Ovary (tissue), 7 donors: ENCODE measurements at regions not wholly inside any gene's neighbourhood (a gene's known extent, or its start where the extent isn't known, plus 50 kb on each side); places are given as distances from the start of the nearest gene placed in this dataset.

Source experiments
- DNase-seq, 5 donors: peaks; one replicate each; pipeline ENCODE4 v3.0.0-alpha.2; 2019 to 2020
- H3K27ac ChIP-seq, 2 donors: fragments of 200-600 bp; one replicate each; pipeline versions ENCODE4 v1.5.1 to v1.8.0; 2019 to 2022
- H3K27me3 ChIP-seq: fragments of 200-600 bp; one replicate; pipeline ENCODE4 v1.8.0; 2022
- H3K36me3 ChIP-seq: fragments of 200-600 bp; sonication (generic); one replicate; pipeline ENCODE4 v1.5.1; 2019
- H3K4me1 ChIP-seq: one replicate; pipeline ENCODE4 v1.8.1; 2013; ENCODE audit warnings: mild to moderate bottlenecking, moderate library complexity; ENCODE audit not compliant: insufficient read depth
- H3K4me3 ChIP-seq: fragments of 200-600 bp; sonication (generic); one replicate; pipeline ENCODE4 v1.5.1; 2017
- H3K9me3 ChIP-seq, 2 donors: fragments of 200-600 bp in 1 of 2; sonication (generic) in 1 of 2; one replicate each; pipeline versions ENCODE4 v1.5.1 to v1.8.1; 2013 to 2019; ENCODE audit warnings: mild to moderate bottlenecking in 1 of 2, moderate library complexity in 1 of 2
- EP300 ChIP-seq: sonication (generic); formaldehyde crosslinking; IDR thresholded peaks from one replicate; pipeline ENCODE4 v1.6.1; 2017; ENCODE audit warnings: antibody characterized with exemption
- POLR2A ChIP-seq: fragments of 450-650 bp; IDR thresholded peaks from one replicate; pipeline ENCODE4 v1.6.1; 2017; ENCODE audit warnings: antibody characterized with exemption, mild to moderate bottlenecking, moderate library complexity
- WGBS, 3 donors: extraction: QIAGEN DNeasy Blood & Tissue Kit in 1 of 3; methylation state at CpG; one replicate each; pipeline versions ENCODE4 v1.1.5 to v1.1.7; 2013 to 2017; 5-methylcytosine and 5-hydroxymethylcytosine counted together
- intact Hi-C, 4 donors: fragments of 100-400 bp; cut with DNase I; formaldehyde crosslinking; loops; one replicate each; pipeline versions ENCODE4 v1.11.0 to v1.15.1; 2022 to 2023
- TF ChIP-seq, protein P1 (sequence below), 3 donors: fragments of 450-650 bp in 2 of 3; fragments of 200-600 bp in 1 of 3; IDR thresholded peaks; one replicate each; pipeline versions ENCODE4 v1.5.1 to v1.8.0; 2016 to 2022; ENCODE audit warnings: antibody characterized with exemption in 3 of 3, mild to moderate bottlenecking in 1 of 3
- donor health status: DM: no; HTN: no; CAD: no; lungs with moderate emphysema.
- donor health status: DM: no; HTN: no; CAD: no.
- donor health status: Bipolar disorder and iron deficiency.
- donor health status: DM: no; HTN: no; CAD: no.
- donor health status: DM: yes; HTN: yes; CAD: no.

DNA sequence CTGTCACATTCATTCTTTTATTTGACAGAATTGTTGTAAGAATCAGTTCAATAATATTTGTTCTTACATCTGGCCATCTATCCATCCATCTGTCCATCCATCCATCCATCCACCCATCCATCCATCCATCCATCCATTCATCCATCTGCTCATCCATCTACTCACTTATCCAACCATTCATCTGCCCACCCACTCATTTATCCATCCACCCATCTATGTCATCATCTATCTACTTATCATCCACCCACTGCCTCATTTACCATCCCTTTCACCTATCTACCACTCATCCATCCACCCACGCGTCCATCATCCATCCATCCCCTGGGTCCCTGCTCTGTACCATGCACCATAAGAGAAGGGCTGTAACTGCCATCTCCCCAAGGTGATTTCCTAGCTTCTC lies 134.1 kb downstream of the FOXD2 start:
- Histone ChIP-seq H3K36me3 (no peaks in the 10 kb centered on the region), H3K9me3 (no peaks in the 10 kb centered on the region), H3K4me1 (no peaks in the 10 kb centered on the region), H3K27ac (no peak overlapping the region), H3K27me3 (no peaks in the 10 kb centered on the region), H3K4me3 (no peak overlapping the region)
- no peak for DNase-seq
- WGBS, 3 donors, result 97% methylated on average over 2 of the region's 2 CpGs
- TF ChIP-seq, protein P1, sequence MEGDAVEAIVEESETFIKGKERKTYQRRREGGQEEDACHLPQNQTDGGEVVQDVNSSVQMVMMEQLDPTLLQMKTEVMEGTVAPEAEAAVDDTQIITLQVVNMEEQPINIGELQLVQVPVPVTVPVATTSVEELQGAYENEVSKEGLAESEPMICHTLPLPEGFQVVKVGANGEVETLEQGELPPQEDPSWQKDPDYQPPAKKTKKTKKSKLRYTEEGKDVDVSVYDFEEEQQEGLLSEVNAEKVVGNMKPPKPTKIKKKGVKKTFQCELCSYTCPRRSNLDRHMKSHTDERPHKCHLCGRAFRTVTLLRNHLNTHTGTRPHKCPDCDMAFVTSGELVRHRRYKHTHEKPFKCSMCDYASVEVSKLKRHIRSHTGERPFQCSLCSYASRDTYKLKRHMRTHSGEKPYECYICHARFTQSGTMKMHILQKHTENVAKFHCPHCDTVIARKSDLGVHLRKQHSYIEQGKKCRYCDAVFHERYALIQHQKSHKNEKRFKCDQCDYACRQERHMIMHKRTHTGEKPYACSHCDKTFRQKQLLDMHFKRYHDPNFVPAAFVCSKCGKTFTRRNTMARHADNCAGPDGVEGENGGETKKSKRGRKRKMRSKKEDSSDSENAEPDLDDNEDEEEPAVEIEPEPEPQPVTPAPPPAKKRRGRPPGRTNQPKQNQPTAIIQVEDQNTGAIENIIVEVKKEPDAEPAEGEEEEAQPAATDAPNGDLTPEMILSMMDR (IDR thresholded peaks at IDR 0.05), result no peak
- no peak for TF ChIP-seq EP300
- TF ChIP-seq POLR2A, result no peak
- intact Hi-C loops, result no loop called here

DNA sequence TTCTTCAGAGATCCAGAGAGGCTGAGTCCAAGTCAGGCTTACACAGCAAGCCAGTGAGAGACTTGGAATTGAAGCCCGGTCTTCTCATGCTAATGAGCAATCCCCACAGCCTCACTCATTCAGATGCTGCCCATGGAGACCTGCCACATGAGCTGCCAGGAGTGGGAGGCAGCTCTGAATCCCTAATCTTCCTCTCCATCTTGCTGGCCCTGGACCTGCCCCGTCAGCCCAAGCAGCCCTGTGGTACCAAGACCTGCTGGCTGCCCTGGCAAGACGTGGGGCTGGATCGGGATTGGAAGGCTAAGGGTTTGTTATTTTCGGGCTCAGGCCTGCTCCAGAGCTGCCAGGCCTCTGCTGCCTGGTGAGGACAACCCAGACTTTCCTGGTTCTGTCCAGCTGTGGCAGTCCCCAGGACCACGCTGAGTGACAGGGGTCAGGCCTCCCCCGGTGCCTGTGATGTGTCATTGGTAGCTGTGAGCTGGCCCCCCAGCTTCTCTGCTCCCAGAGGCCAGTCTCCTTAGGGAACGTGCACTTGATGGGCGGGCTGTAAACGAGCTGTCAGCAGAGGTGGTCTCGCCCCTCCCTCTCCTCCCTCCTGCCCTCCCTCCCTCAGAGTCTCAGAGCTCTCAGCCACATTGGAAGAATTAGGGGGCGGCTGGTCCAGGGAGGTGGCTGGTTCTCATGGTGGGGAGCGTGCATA lies 135.0 kb downstream of the FOXD2 start:
- Histone ChIP-seq H3K4me1 (no peaks in the 10 kb centered on the region), H3K27ac (no peak overlapping the region), H3K36me3 (no peaks in the 10 kb centered on the region), H3K27me3 (no peaks in the 10 kb centered on the region), H3K9me3 (no peaks in the 10 kb centered on the region), H3K4me3 (no peak overlapping the region)
- no peak for DNase-seq
- 78 to 84% (median 84%) methylated on average over 13 of the region's 13 CpGs for WGBS, 3 donors
- intact Hi-C loops, result no loop called here
- TF ChIP-seq, protein P1 (IDR thresholded peaks at IDR 0.05), result no peak
- no peak for TF ChIP-seq EP300
- TF ChIP-seq POLR2A, result no peak

GRCh38 chr1:47574451-47575165 lies 136.8 kb downstream of the FOXD2 start:
- Histone ChIP-seq H3K27ac (no peak overlapping the region), H3K4me1 (no peaks in the 10 kb centered on the region), H3K27me3 (no peaks in the 10 kb centered on the region), H3K9me3 (no peaks in the 10 kb centered on the region), H3K4me3 (no peak overlapping the region), H3K36me3 (no peaks in the 10 kb centered on the region)
- DNase-seq, result no peak
- WGBS, 3 donors, result 86 to 92% (median 91%) methylated on average over 15 of the region's 15 CpGs
- intact Hi-C loops, result no loop called here
- TF ChIP-seq EP300 (no peak), POLR2A (no peak)
- TF ChIP-seq, protein P1 (IDR thresholded peaks at IDR 0.05), result no peak

DNA sequence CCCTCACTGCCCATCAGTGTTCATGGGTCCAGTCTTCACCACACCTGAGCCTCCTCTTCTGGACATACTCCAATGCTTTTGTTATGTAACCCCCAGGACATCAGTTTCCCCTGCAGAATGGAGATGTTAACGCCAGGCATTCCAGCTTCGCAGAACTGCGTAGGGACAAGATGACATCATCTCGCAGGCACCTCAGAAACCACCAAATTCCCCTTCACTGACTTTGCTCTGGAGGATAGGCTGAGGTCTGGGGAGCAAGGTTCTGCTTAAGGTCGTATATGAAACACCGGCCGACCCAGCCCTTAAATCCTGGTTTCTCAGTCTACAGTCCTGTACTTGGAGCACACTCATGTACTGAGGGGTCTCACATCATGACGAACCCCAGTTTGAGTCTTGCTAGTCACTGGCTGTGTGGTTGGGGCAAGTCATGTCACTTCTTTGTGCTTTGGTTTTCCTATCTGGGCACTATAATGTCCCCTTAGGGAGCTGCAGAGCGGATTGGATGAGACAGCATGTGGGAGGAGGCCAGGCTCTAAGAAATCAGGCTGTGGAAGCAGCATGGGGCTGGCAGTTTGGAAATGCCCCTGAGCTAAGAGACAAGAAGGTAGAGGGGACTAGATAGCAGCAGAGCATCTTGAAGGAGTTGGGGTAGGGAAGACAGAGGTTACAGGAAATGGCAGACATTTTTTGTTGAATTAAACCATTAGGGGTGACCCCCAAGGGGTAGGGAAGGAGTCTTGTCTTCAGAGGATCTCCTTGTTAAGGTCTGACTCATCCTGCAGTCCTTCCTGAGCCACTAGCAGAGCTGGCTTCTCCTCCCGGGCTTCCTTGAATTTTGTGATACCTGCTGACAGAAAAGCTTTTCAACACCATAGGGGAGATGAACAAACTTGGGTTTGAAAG lies 138.3 kb downstream of the FOXD2 start:
- Histone ChIP-seq H3K4me1 (no peaks in the 10 kb centered on the region), H3K4me3 (no peak overlapping the region), H3K27ac (no peak overlapping the region), H3K9me3 (no peaks in the 10 kb centered on the region), H3K36me3 (no peaks in the 10 kb centered on the region), H3K27me3 (no peaks in the 10 kb centered on the region)
- intact Hi-C loops, result no loop called here
- WGBS, 3 donors, result 81 to 87% (median 85%) methylated on average over 10 of the region's 10 CpGs
- TF ChIP-seq, protein P1 (IDR thresholded peaks at IDR 0.05), result no peak
- no peak for TF ChIP-seq EP300
- no peak for TF ChIP-seq POLR2A
- DNase-seq, result no peak
